NCI-H1105 treated with DMSO at 0.1 percent for 48 hours (cell line): ENCODE measurements at regions not wholly inside any gene's neighbourhood (a gene's known extent, or its start where the extent isn't known, plus 50 kb on each side); places are given as distances from the start of the nearest gene placed in this dataset.
A peak's percentile ranks its signal among the peaks of the same experiment; 100 is the strongest.

ENCODE experiments used
- DNase-seq: peaks from one replicate; lab custom pipeline; 2025; lab: John Stamatoyannopoulos, UW

GRCh38 chr20:61161726-61162390 lies 90.2 kb upstream of the CDH4 start:
- DNase-seq, result peak; percentile 67

- DNase-seq, result peak; percentile 50
These were observed 89.6 kb upstream of the CDH4 start for GRCh38 chr20:61162451-61162850.

GRCh38 chr20:61163031-61163430 lies 89.0 kb upstream of the CDH4 start:
- no peak for DNase-seq

GRCh38 chr20:61166324-61166723 lies 85.7 kb upstream of the CDH4 start:
- DNase-seq, result no peak

- DNase-seq, result no peak
These were observed 83.5 kb upstream of the CDH4 start for GRCh38 chr20:61168605-61169004.

- DNase-seq, result no peak
These were observed 82.2 kb upstream of the CDH4 start for GRCh38 chr20:61169874-61170273.

- DNase-seq, result no peak
These were observed 81.4 kb upstream of the CDH4 start for GRCh38 chr20:61170496-61171320.

GRCh38 chr20:61173267-61173666 lies 78.8 kb upstream of the CDH4 start:
- DNase-seq, result no peak

GRCh38 chr20:61173961-61174725 lies 77.9 kb upstream of the CDH4 start:
- DNase-seq, result no peak

- no peak for DNase-seq
These were observed 75.2 kb upstream of the CDH4 start for GRCh38 chr20:61176874-61177273.

- no peak for DNase-seq
These were observed 73.5 kb upstream of the CDH4 start for GRCh38 chr20:61178551-61179071.

GRCh38 chr20:61184194-61184593 lies 67.9 kb upstream of the CDH4 start:
- no peak for DNase-seq

- DNase-seq, result no peak
These were observed 66.9 kb upstream of the CDH4 start for GRCh38 chr20:61185181-61185580.

GRCh38 chr20:61185841-61186601 lies 66.0 kb upstream of the CDH4 start:
- no peak for DNase-seq

- peak; percentile 50 for DNase-seq
These were observed 65.1 kb upstream of the CDH4 start for GRCh38 chr20:61186771-61187472.

- no peak for DNase-seq
These were observed 62.5 kb upstream of the CDH4 start for GRCh38 chr20:61189534-61189933.

- DNase-seq, result no peak
These were observed 61.0 kb upstream of the CDH4 start for GRCh38 chr20:61191096-61191495.

GRCh38 chr20:61192337-61192950 lies 59.6 kb upstream of the CDH4 start:
- DNase-seq, result no peak

GRCh38 chr20:61193164-61193563 lies 58.9 kb upstream of the CDH4 start:
- DNase-seq, result no peak
